Peyer's patch (tissue), 4 donors: ENCODE measurements at regions not wholly inside any gene's neighbourhood (a gene's known extent, or its start where the extent isn't known, plus 50 kb on each side); places are given as distances from the start of the nearest gene placed in this dataset.

Experiments used
- CTCF ChIP-seq, 6 experiments: fragments of 450-650 bp in 4 of 6; fragments of 200-600 bp in 2 of 6; sonication (generic) in 1 of 6; IDR thresholded peaks; one replicate each; pipeline ENCODE4 v1.5.1; 2017 to 2019; ENCODE audit warnings: antibody characterized with exemption in 6 of 6, mild to moderate bottlenecking in 3 of 6, moderate library complexity in 1 of 6
- POLR2A ChIP-seq, 2 donors: fragments of 450-650 bp; IDR thresholded peaks; one replicate each; pipeline ENCODE4 v1.5.1; 2017; ENCODE audit warnings: antibody characterized with exemption in 2 of 2, mild to moderate bottlenecking in 2 of 2, moderate library complexity in 2 of 2

- TF ChIP-seq CTCF (IDR thresholded peaks at IDR 0.05) = no peak
- TF ChIP-seq POLR2A (IDR thresholded peaks at IDR 0.05) = no peak
These were observed 535.0 kb upstream of the ARID1B start for GRCh38 chr6:156242206-156242605.
